MM.1S (cell line): ENCODE measurements at regions not wholly inside any gene's neighbourhood (a gene's known extent, or its start where the extent isn't known, plus 50 kb on each side); places are given as distances from the start of the nearest gene placed in this dataset.
A peak's percentile ranks its signal among the peaks of the same experiment; 100 is the strongest.
"Not testable (repeated sequence)": the region's sequence is repeated elsewhere in the genome, so short reads cannot be mapped to it uniquely, and the experiment has no call there.

ENCODE experiments used
- DNase-seq: peaks from one replicate; pipeline ENCODE4 v3.0.0-alpha.2; 2015
- H2AFZ ChIP-seq: fragments of 300-600 bp; sonication (generic); 2 replicates; pipeline ENCODE4 v1.6.0; 2016; ENCODE audit warnings: antibody characterized with exemption, low read length
- H3F3A ChIP-seq: fragments of 300-600 bp; sonication (generic); 2 replicates; pipeline ENCODE4 v1.6.1; 2016; ENCODE audit warnings: mild to moderate bottlenecking, antibody characterized with exemption, low read length, moderate library complexity, mixed read lengths; ENCODE audit not compliant: insufficient read depth
- H3K27ac ChIP-seq: fragments of 300-600 bp; sonication (generic); 2 replicates; pipeline ENCODE4 v1.5.1; 2016; ENCODE audit warnings: mild to moderate bottlenecking, low read length
- H3K27me3 ChIP-seq: fragments of 300-600 bp; sonication (generic); replicated peaks from 2 replicates; pipeline ENCODE4 v1.6.0; 2016; ENCODE audit warnings: low read length; ENCODE audit not compliant: insufficient read depth
- H3K36me3 ChIP-seq: fragments of 300-600 bp; sonication (generic); replicated peaks from 2 replicates; pipeline ENCODE4 v1.6.1; 2016; ENCODE audit warnings: mild to moderate bottlenecking, low read length, mixed read lengths; ENCODE audit not compliant: insufficient read depth
- H3K4me1 ChIP-seq: fragments of 300-600 bp; sonication (generic); 2 replicates; pipeline ENCODE4 v1.6.1; 2016; ENCODE audit warnings: low read length, mixed read lengths
- H3K4me2 ChIP-seq: fragments of 300-600 bp; sonication (generic); 2 replicates; pipeline ENCODE4 v1.6.0; 2016; ENCODE audit warnings: low read depth, low read length
- H3K4me3 ChIP-seq: fragments of 300-600 bp; sonication (generic); 2 replicates; pipeline ENCODE4 v1.5.1; 2016; ENCODE audit warnings: low read length, mixed read lengths
- H3K79me2 ChIP-seq: fragments of 300-600 bp; sonication (generic); 2 replicates; pipeline ENCODE4 v1.6.1; 2016; ENCODE audit warnings: mixed run types, low read length, mixed read lengths
- H3K9ac ChIP-seq: fragments of 300-600 bp; sonication (generic); 2 replicates; pipeline ENCODE4 v1.6.1; 2016; ENCODE audit warnings: low read length, mixed read lengths
- H3K9me2 ChIP-seq: fragments of 300-600 bp; sonication (generic); replicated peaks from 2 replicates; pipeline ENCODE4 v1.6.1; 2016; ENCODE audit warnings: mild to moderate bottlenecking, low read length, mixed read lengths; ENCODE audit not compliant: insufficient read depth
- H3K9me3 ChIP-seq: fragments of 300-600 bp; sonication (generic); replicated peaks from 2 replicates; pipeline ENCODE4 v1.6.1; 2016; ENCODE audit warnings: mild to moderate bottlenecking, low read length, mixed read lengths; ENCODE audit not compliant: insufficient read depth
- H4K20me1 ChIP-seq: fragments of 300-600 bp; sonication (generic); 2 replicates; pipeline ENCODE4 v1.6.1; 2016; ENCODE audit warnings: mild to moderate bottlenecking, low read length, moderate library complexity, mixed read lengths; ENCODE audit not compliant: insufficient read depth
- CTCF ChIP-seq: fragments of 300-600 bp; sonication (generic); IDR thresholded peaks from 2 replicates; pipeline ENCODE4 v1.5.1; 2016; ENCODE audit warnings: antibody characterized with exemption, low read length, mixed read lengths
- EZH2 ChIP-seq: fragments of 300-600 bp; sonication (generic); optimal IDR thresholded peaks from 2 replicates; pipeline ENCODE3; 2017; ENCODE audit warnings: low read depth, mild to moderate bottlenecking, antibody characterized with exemption, low read length, mixed read lengths
- EZH2phosphoT487 ChIP-seq: fragments of 300-600 bp; sonication (generic); IDR thresholded peaks from 2 replicates; pipeline ENCODE4 v1.6.1; 2018; ENCODE audit warnings: antibody characterized with exemption, low read length

DNA sequence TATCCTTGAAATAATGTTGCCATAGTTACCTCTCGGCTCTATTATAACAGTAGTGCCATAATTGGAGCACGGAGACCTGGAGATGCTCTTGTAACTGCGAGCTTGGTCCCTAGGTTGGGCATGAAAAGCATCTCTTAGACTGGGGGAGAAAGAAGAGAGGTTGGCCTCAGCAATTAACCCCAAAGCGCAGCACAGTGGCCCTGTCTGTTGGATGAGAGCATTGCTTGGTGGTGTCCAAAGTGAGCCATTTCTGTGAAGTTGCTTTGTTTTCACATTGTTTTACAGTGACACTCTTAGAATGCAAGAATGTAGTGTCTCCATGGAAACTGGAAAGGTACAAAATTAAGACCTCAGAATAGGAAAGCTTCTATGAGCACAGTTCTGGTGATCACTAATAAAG is 660.7 kb upstream of the EEF2KMT start:
- H3K9me2 ChIP-seq = no peaks in the 10 kb centered on the region
- H3K27me3 ChIP-seq = no peaks in the 10 kb centered on the region
- H3K9me3 ChIP-seq = no peaks in the 10 kb centered on the region
- H3K36me3 ChIP-seq = no peaks in the 10 kb centered on the region
- no peak overlapping the region for H3K9ac ChIP-seq
- peak overlapping the region; percentile 92; the same call in 1 of the 2 replicates for H3K27ac ChIP-seq
- no peak overlapping the region for H2AFZ ChIP-seq
- no peak for DNase-seq
- H4K20me1 ChIP-seq = no peaks in the 10 kb centered on the region
- H3F3A ChIP-seq = peaks cover 11% of the 10 kb centered on the region
- H3K4me2 ChIP-seq = peak overlapping the region; percentile 65
- H3K4me1 ChIP-seq = peaks cover 30% of the 10 kb centered on the region
- no peaks in the 10 kb centered on the region for H3K79me2 ChIP-seq
- TF ChIP-seq CTCF (no peak), EZH2phosphoT487 (no peak), EZH2 (no peak)
- H3K4me3 ChIP-seq = no peak overlapping the region

DNA sequence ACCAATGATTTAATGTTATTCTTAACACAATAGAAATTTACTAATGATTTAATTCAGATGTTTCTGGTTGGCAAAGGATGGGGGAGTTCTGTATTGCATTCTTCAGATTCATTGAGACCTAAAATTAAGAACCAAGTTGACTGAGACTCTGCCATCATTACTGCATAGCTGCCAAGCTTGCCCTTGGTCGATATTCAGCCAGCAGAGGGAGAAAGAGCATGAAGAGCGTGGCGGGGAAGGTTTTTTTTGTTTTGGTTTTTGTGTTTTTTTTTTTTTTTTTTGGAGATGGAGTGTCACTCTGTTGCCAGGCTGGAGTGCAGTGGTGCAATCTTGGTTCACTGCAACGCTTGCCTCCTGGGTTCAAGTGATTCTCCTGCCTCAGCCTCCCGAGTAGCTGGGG is 659.4 kb upstream of the EEF2KMT start:
- Histone ChIP-seq H3K9me3 (no peaks in the 10 kb centered on the region), H4K20me1 (no peaks in the 10 kb centered on the region), H3F3A (peaks cover 11% of the 10 kb centered on the region), H3K36me3 (no peaks in the 10 kb centered on the region), H3K4me1 (peaks cover 30% of the 10 kb centered on the region), H3K27ac (no peak overlapping the region), H3K79me2 (no peaks in the 10 kb centered on the region), H3K9ac (no peak overlapping the region), H3K27me3 (no peaks in the 10 kb centered on the region), H3K9me2 (no peaks in the 10 kb centered on the region), H3K4me2 (no peak overlapping the region), H3K4me3 (no peak overlapping the region), H2AFZ (no peak overlapping the region)
- peak; percentile 41 for DNase-seq
- no peak for TF ChIP-seq EZH2phosphoT487
- TF ChIP-seq CTCF = peak; percentile 38

DNA sequence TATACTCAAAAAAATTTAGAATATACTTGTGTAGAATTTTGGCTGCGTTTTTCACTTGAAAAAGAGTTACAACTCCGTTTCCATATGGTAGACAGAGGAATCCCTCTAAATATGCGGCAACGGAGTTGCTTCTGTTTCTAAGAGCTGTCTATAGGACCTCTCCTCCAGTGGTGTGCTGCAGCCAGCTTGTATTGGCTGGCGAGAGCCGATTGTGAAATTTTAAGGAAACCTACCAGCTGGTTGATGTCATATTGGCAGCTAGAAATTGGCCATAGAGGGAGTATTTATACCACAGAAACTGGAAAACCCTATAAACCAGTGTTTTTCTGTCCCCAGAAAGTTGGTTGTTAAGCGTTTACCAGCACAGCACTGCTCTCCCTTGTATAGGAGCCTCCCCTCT is 655.8 kb upstream of the EEF2KMT start:
- Histone ChIP-seq H4K20me1 (no peaks in the 10 kb centered on the region), H3K27ac (no peak overlapping the region), H3K9me3 (no peaks in the 10 kb centered on the region), H3K79me2 (no peaks in the 10 kb centered on the region), H2AFZ (no peak overlapping the region), H3K4me2 (no peak overlapping the region), H3F3A (no peaks in the 10 kb centered on the region), H3K9ac (no peak overlapping the region), H3K27me3 (no peaks in the 10 kb centered on the region), H3K36me3 (no peaks in the 10 kb centered on the region), H3K9me2 (no peaks in the 10 kb centered on the region), H3K4me3 (no peak overlapping the region), H3K4me1 (peaks cover 5% of the 10 kb centered on the region)
- no peak for TF ChIP-seq EZH2
- no peak for TF ChIP-seq CTCF
- no peak for DNase-seq

- no peak for TF ChIP-seq EZH2
- TF ChIP-seq CTCF = no peak
- no peak for TF ChIP-seq EZH2phosphoT487
- Histone ChIP-seq H3K36me3 (no peaks in the 10 kb centered on the region), H3K9ac (no peak overlapping the region), H3K79me2 (no peaks in the 10 kb centered on the region), H3K9me2 (no peaks in the 10 kb centered on the region), H3K4me3 (no peak overlapping the region), H4K20me1 (no peaks in the 10 kb centered on the region), H3K9me3 (no peaks in the 10 kb centered on the region), H3K4me2 (no peak overlapping the region), H3K4me1 (no peaks in the 10 kb centered on the region), H3F3A (no peaks in the 10 kb centered on the region), H3K27me3 (no peaks in the 10 kb centered on the region), H3K27ac (no peak overlapping the region), H2AFZ (no peak overlapping the region)
- no peak for DNase-seq
Measured at GRCh38 chr16:5751216-5751615, 653.6 kb upstream of the EEF2KMT start.

GRCh38 chr16:5750439-5750838 is 652.8 kb upstream of the EEF2KMT start:
- not testable (repeated sequence) for H3K36me3 ChIP-seq, H3K4me3 ChIP-seq, H3K9me3 ChIP-seq, H3K4me1 ChIP-seq, H3K27ac ChIP-seq, H3F3A ChIP-seq, H3K4me2 ChIP-seq, H3K27me3 ChIP-seq, H3K79me2 ChIP-seq, H3K9me2 ChIP-seq, DNase-seq, H4K20me1 ChIP-seq, H3K9ac ChIP-seq, H2AFZ ChIP-seq
